SJCRH30 (cell line): ENCODE measurements at regions not wholly inside any gene's neighbourhood (a gene's known extent, or its start where the extent isn't known, plus 50 kb on each side); places are given as distances from the start of the nearest gene placed in this dataset.
A peak's percentile ranks its signal among the peaks of the same experiment; 100 is the strongest.

Source experiments
- DNase-seq, 2 experiments: peaks; one replicate each; pipeline ENCODE4 v3.0.0-alpha.2; 2015 to 2020
- H3K27ac ChIP-seq: fragments of 250-450 bp; sonication (Bioruptor Pico); 2 replicates; pipeline ENCODE4 v1.5.1; 2020; ENCODE audit warnings: mild to moderate bottlenecking, moderate library complexity
- H3K27me3 ChIP-seq: fragments of 250-450 bp; sonication (Bioruptor Pico); 2 replicates; pipeline ENCODE4 v1.5.1; 2020; ENCODE audit warnings: mild to moderate bottlenecking, moderate library complexity
- H3K36me3 ChIP-seq: fragments of 250-450 bp; sonication (Bioruptor Pico); 2 replicates; pipeline ENCODE4 v1.5.1; 2020; ENCODE audit warnings: mild to moderate bottlenecking, moderate library complexity
- H3K4me1 ChIP-seq: fragments of 250-450 bp; sonication (Bioruptor Pico); 2 replicates; pipeline ENCODE4 v1.5.1; 2020; ENCODE audit warnings: mild to moderate bottlenecking, moderate library complexity
- H3K4me3 ChIP-seq: fragments of 250-450 bp; sonication (Bioruptor Pico); 2 replicates; pipeline ENCODE4 v1.5.1; 2020; ENCODE audit warnings: mild to moderate bottlenecking, moderate library complexity
- H3K9me3 ChIP-seq: fragments of 250-450 bp; sonication (Bioruptor Pico); replicated peaks from 2 replicates; pipeline ENCODE4 v1.5.1; 2020; ENCODE audit warnings: mild to moderate bottlenecking, moderate library complexity

DNA sequence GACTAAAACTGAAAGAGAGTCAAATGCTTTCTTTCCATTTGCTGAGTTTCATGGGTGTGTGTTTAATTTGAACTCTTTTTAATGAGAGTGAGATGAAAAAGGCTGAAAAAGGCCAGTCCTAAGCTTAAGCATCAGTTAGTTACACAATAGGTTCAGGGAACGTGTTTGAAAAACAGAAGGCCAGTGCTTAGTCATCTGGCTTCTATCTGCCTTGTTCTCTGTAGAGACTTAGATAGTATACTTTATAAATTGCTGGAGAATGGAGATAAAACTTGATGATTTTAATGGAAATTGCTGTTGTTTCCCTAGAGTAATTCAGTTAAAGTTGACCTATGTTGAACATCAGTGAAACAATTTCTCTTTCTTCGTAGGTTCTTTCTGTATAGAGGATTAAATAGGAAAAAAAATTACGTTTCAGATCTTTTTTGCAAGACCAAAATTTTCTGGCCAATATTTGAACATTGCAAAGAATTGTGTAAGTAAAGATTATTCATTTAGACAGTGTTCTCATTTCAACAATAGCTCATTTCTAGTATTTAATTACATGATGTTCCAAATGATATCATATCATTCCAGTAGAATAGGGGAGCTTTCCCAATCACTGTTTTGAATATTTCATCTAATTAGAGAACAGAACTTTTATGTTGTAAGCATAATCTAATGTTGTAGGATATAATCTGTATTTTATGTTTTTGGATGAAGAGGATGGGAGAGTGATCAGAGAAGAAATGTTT, 1088.8 kb downstream of the ADGRL3 start:
- no peaks in the 10 kb centered on the region for H3K9me3 ChIP-seq
- DNase-seq: no peak
- H3K36me3 ChIP-seq: no peaks in the 10 kb centered on the region
- H3K27ac ChIP-seq: no peak overlapping the region
- H3K27me3 ChIP-seq: no peaks in the 10 kb centered on the region
- H3K4me3 ChIP-seq: no peak overlapping the region
- H3K4me1 ChIP-seq: no peaks in the 10 kb centered on the region

DNA sequence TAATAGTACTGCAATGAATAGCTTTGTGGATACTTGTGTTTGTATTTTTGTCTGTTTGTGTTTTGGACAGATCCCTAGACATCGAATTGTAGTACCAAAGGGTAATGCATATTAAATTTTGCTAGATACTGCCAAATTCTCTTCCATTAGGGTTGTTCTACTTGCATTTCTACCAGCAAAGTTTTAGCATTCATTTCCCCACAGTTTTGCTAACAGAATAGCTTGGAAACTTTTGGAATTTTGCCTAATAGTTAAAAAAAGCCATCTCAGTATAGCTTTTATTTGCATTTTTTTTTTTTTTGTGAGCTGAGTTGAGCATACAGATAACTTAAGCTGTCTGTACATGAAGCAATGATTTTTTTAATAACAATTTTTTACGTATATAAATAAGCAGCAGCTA, 1084.9 kb downstream of the ADGRL3 start:
- DNase-seq: no peak
- no peaks in the 10 kb centered on the region for H3K9me3 ChIP-seq
- H3K4me3 ChIP-seq: no peak overlapping the region
- H3K4me1 ChIP-seq: no peaks in the 10 kb centered on the region
- H3K36me3 ChIP-seq: no peaks in the 10 kb centered on the region
- no peaks in the 10 kb centered on the region for H3K27me3 ChIP-seq
- no peak overlapping the region for H3K27ac ChIP-seq

DNA sequence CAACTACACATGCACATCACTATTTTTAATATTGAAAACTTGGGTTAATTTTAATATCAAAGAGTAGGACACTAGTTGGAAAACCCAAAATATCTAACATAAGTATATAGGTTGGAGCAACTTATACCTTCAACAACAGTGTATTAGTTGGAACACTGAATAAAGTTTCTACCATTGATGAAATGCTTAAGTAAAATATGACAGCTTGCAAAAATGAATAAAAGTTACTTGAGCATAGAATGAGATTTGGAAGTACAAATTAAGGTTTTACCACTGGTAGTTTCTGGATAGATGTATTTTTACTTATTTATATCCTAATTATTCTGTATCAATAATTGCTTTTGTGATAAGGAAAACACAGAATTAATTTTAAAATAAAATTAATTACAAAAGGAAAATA, 1079.6 kb downstream of the ADGRL3 start:
- Histone ChIP-seq H3K27me3 (no peaks in the 10 kb centered on the region), H3K4me1 (peaks cover 8% of the 10 kb centered on the region; the same call in 1 of the 2 replicates), H3K27ac (no peak overlapping the region), H3K36me3 (no peaks in the 10 kb centered on the region), H3K9me3 (no peaks in the 10 kb centered on the region), H3K4me3 (no peak overlapping the region)
- DNase-seq: no peak

DNA sequence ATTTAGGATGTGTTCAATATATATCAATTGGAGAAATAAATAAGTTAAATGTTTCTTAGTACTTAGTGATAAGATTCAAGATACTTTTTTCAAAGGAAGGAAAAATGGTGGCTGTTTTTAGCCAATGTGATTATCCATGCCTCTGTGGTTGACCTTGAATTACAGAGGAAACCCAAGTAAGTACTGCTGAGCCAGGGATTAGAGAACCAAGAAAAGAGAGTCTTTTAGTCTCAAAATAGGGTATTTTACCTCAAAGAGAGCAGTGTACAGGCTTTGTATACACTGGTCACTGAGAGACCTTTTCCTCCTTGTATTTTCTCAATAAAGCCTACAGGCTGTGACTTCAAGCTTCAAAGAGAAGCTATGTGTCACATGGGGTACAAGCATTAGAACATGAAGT, 1075.3 kb downstream of the ADGRL3 start:
- peak in 1 of 2 experiments; percentile 52 for DNase-seq

DNA sequence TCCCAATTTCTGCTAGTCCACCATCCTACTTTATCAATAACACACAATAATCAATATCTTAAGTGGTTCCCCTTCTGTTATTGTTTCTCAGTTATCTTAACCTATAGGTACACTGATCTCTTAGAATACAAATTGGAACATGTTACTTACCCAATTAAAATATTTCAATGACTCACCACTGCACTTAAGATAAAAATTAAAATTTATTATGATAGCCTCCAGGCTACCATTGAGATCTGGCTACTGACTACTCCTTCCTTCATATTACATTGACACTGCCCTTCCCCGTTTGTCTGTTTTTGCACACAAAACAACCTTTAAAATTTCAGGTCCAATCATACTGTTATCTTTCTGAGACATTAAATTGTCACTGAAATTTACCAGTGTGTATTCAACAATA, 1074.7 kb downstream of the ADGRL3 start:
- Histone ChIP-seq H3K36me3 (no peaks in the 10 kb centered on the region), H3K4me3 (no peak overlapping the region), H3K27ac (no peak overlapping the region), H3K27me3 (no peaks in the 10 kb centered on the region), H3K4me1 (peaks cover 8% of the 10 kb centered on the region; the same call in 1 of the 2 replicates), H3K9me3 (no peaks in the 10 kb centered on the region)
- no peak for DNase-seq

More for the DNA sequence above, 1075.3 kb downstream of the ADGRL3 start:
- Histone ChIP-seq H3K9me3 (no peaks in the 10 kb centered on the region), H3K27me3 (no peaks in the 10 kb centered on the region), H3K4me3 (no peak overlapping the region), H3K27ac (no peak overlapping the region), H3K36me3 (no peaks in the 10 kb centered on the region), H3K4me1 (peaks cover 8% of the 10 kb centered on the region; the same call in 1 of the 2 replicates)

DNA sequence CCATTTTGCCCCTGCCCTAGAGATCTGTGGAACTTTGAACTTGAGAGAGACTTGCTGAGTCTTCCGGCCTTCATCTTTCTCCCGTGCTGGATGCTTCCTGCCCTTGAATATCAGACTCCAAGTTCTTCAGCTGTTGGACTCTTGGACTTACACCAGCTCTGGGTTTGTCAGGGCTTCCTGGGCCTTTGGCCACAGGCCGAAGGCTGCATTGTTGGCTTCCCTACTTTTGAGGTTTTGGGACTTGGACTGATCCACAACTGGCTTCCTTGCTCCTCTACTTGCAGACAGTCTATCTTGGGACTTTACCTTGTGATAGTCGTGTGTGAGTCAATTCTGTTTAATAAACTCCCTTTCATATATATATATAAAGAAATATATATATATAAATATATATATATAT, 1071.0 kb downstream of the ADGRL3 start:
- Histone ChIP-seq H3K36me3 (no peaks in the 10 kb centered on the region), H3K4me1 (peaks cover 8% of the 10 kb centered on the region; the same call in 1 of the 2 replicates), H3K9me3 (no peaks in the 10 kb centered on the region), H3K27ac (no peak overlapping the region), H3K4me3 (no peak overlapping the region), H3K27me3 (no peaks in the 10 kb centered on the region)
- DNase-seq: no peak

DNA sequence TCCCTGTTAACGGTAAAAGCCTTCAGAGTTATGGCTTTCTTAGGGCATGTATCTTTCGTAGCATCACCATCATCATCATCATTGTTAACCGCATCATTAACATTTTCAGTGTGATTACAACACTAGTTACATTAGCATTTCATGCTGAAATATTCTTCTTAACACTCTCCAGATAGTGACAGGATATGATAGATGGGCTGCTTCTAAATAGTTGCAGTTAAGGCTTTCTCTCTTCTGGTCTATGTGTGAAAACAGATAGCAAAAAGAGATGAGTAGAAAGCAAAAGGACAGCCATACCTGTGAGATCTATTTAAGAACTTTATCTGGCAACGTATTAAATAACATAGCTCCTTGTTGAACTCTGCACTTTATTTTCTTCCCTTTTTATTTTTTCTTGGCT, 1069.8 kb downstream of the ADGRL3 start:
- no peaks in the 10 kb centered on the region for H3K4me1 ChIP-seq
- H3K9me3 ChIP-seq: no peaks in the 10 kb centered on the region
- H3K27me3 ChIP-seq: no peaks in the 10 kb centered on the region
- H3K27ac ChIP-seq: no peak overlapping the region
- DNase-seq: no peak
- no peak overlapping the region for H3K4me3 ChIP-seq
- H3K36me3 ChIP-seq: no peaks in the 10 kb centered on the region

DNA sequence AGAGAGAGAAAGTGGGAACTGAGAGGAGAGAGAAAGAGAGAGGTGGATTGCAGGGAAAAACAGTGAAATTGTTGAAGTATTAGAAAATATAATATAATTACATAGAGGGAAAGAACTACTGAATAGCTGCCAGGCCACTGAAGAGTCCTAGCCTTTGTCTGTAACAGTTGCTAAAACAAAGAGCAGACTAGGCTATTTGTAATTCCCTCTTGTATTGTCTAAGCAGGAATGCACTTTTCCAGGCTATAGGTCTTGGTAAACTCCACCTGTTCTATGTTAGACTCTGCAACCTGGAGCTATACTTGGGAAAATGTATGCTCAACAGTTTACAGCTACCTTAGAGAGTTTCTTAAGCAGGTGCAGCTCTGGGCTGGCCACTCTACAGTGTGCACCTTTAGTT, 1063.3 kb downstream of the ADGRL3 start:
- no peaks in the 10 kb centered on the region for H3K4me1 ChIP-seq
- no peaks in the 10 kb centered on the region; the same call in 1 of the 2 replicates for H3K27me3 ChIP-seq
- DNase-seq: no peak
- H3K36me3 ChIP-seq: no peaks in the 10 kb centered on the region
- H3K9me3 ChIP-seq: no peaks in the 10 kb centered on the region
- H3K4me3 ChIP-seq: no peak overlapping the region
- no peak overlapping the region for H3K27ac ChIP-seq

DNA sequence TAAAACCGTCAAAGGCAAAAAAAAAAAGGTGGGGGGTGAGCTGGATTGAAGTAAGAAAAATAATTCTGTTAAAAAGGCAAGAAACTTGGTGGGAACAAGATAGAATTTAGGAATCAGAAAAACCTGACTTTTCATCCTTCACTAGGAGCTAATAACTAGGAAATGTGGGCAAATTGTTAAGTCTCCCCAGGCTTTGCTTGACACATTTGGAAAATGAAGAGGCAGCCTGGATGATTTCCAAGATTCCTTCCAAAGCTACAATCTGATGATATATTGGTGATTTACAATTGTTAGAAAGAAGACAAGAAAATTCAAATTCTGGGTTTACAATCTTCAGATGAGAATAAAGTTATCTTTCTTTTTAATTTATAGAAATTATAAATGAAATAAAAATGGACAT, 1062.5 kb downstream of the ADGRL3 start:
- no peak for DNase-seq
- H3K36me3 ChIP-seq: no peaks in the 10 kb centered on the region
- no peak overlapping the region for H3K27ac ChIP-seq
- H3K4me1 ChIP-seq: no peaks in the 10 kb centered on the region
- no peaks in the 10 kb centered on the region; the same call in 1 of the 2 replicates for H3K27me3 ChIP-seq
- H3K4me3 ChIP-seq: no peak overlapping the region
- no peaks in the 10 kb centered on the region for H3K9me3 ChIP-seq

DNA sequence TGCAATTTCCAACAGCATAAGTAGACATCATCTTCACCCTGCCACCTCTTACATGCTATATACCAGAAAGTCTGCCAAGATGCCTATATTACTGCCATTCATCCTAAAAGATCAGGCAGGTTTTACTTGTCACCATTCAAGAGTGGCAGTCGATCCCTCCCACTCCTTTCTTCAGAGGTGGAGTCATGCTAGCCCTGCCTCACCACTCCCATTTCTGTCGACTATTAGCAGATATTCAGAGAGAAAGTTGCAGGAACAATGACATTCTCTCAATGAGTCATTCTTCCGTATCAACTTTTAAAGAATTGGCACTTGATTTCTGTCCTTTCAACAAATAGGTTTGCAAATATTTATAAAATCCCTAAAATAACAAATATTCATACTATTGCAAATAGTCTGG, 1060.1 kb downstream of the ADGRL3 start:
- no peaks in the 10 kb centered on the region; the same call in 1 of the 2 replicates for H3K27me3 ChIP-seq
- H3K9me3 ChIP-seq: no peaks in the 10 kb centered on the region
- no peak overlapping the region for H3K4me3 ChIP-seq
- DNase-seq: no peak
- H3K36me3 ChIP-seq: no peaks in the 10 kb centered on the region
- H3K27ac ChIP-seq: no peak overlapping the region
- no peaks in the 10 kb centered on the region for H3K4me1 ChIP-seq

DNA sequence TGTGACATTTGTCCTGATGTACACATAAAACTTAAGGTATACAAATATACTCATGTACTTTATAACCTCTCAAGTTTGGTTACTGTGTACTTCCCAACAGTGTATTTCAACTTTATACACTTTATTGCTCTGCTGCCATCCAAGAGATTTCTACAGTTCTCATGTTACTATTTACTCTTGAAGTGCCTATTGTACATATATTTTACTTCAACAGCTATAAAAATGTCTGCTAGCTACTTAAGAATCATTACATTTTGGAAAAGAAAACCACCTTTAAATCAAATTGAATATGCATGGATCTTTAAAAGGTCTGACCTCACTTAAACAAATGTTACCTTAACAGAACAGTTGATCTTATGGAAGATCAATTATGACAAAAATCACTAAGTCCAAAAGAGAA, 1056.4 kb downstream of the ADGRL3 start:
- H3K9me3 ChIP-seq: no peaks in the 10 kb centered on the region
- no peak overlapping the region for H3K27ac ChIP-seq
- H3K4me1 ChIP-seq: no peaks in the 10 kb centered on the region
- no peak for DNase-seq
- H3K27me3 ChIP-seq: no peaks in the 10 kb centered on the region
- no peak overlapping the region for H3K4me3 ChIP-seq
- no peaks in the 10 kb centered on the region for H3K36me3 ChIP-seq

DNA sequence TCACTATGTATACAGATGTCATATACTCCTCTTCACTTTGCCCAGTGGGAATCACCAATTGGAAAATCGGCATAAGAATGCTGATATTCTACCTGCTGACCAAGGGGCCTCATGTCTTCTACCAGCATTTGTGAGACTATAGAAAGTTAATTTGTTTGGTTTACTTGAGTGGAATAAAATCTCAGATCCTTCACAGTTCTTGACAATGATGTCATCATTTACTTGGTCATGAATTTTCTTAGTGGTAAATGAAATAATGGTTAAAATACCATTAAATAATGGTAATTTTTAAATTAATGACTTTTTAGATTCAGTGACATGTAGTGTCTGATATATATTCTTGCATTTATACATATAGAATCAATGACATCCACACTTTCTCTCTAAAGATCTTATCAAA, 1052.6 kb downstream of the ADGRL3 start:
- no peak for DNase-seq
- Histone ChIP-seq H3K36me3 (no peaks in the 10 kb centered on the region), H3K27me3 (no peaks in the 10 kb centered on the region), H3K4me3 (no peak overlapping the region), H3K9me3 (no peaks in the 10 kb centered on the region), H3K4me1 (no peaks in the 10 kb centered on the region), H3K27ac (no peak overlapping the region)

DNA sequence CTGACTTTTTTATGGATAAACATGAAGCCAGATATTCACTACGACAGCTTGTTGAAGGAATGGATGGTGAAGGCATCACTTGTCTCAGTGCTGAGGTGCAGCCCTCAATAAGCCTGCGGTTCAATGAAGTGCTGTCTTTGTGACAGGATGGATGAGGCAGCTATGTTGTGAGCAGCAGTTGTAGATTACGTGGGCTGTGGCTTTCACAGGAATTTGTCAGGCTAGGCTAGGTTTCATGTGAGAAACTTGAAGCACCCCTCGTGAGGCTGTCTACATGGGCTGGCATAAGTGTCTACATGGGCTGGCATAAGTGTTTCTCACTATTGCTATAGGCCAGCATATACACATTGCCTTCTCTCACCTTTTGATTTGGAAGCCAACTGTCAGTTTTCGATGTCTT, 1050.0 kb downstream of the ADGRL3 start:
- no peaks in the 10 kb centered on the region for H3K9me3 ChIP-seq
- H3K4me1 ChIP-seq: no peaks in the 10 kb centered on the region
- H3K27ac ChIP-seq: no peak overlapping the region
- no peak overlapping the region for H3K4me3 ChIP-seq
- peak; percentile 14 to 47 for DNase-seq
- H3K27me3 ChIP-seq: no peaks in the 10 kb centered on the region
- no peaks in the 10 kb centered on the region for H3K36me3 ChIP-seq

DNA sequence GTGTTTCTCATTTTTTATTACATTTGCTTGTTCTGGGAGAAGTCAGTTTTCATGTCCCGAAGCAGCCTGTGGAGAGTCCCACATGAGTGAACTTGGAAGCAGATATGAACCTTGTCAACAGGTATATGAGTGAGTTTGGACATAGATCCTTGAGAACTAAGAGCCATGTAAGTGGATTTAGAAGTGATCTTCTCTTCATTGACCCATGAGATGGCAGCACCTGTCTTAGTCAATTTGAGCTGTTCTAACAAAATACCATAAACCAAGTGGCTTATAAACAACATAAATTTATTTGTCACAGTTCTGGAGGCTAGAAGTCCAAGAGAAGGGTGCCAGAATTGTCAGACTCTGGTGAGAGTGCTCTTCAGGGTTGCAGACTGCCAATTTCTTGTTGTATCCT, 1043.8 kb downstream of the ADGRL3 start:
- Histone ChIP-seq H3K27me3 (no peaks in the 10 kb centered on the region), H3K9me3 (no peaks in the 10 kb centered on the region), H3K27ac (no peak overlapping the region), H3K36me3 (no peaks in the 10 kb centered on the region), H3K4me3 (no peak overlapping the region), H3K4me1 (0 out of 2 replicates have a peak, but pooled peaks cover 7% of the 10 kb centered on the region)
- peak in 1 of 2 experiments; percentile 35 for DNase-seq

DNA sequence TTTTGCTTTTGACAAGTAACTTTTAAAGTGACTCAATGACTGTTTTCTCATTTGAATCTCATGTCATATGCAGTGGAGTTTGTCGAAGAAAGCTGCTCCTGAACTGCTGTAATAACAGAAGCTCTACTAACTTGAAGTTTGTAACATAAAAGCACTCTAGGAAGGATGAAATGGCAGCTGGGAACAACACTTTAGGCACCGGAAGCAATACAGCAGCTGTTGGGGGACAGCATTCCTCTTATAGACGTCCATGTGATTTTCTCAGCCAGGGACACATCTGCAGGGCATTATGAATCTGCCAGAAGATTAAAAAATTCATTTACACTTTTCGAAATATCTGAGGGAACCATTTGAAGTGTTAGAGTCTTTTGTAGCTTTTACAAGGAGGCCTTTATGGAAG, 1035.8 kb downstream of the ADGRL3 start:
- H3K36me3 ChIP-seq: no peaks in the 10 kb centered on the region
- H3K4me3 ChIP-seq: no peak overlapping the region
- H3K9me3 ChIP-seq: no peaks in the 10 kb centered on the region
- H3K27ac ChIP-seq: peak overlapping the region; percentile 42
- DNase-seq: peak; percentile 49 to 78
- H3K4me1 ChIP-seq: peaks cover 15% of the 10 kb centered on the region
- no peaks in the 10 kb centered on the region for H3K27me3 ChIP-seq

DNA sequence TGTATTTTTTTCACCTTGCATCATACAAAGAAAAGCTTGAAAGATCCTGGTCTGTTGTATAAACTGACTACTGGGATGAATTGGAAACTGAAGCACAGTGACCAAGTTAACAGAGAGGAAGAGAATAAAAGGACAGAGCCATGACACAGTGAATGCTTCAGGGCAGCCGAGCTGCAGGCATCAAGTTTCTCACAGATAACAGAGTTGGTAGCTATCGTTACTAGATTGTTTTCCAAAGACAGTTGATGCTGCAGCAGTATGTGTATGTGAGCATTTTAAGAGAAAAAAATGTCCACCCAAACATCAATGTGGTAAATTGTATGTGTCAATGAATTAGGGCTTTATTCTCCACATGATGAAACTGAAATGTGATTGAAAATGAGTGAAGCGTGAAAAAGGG, 1032.7 kb downstream of the ADGRL3 start:
- no peaks in the 10 kb centered on the region for H3K27me3 ChIP-seq
- no peak overlapping the region for H3K27ac ChIP-seq
- H3K4me1 ChIP-seq: peaks cover 15% of the 10 kb centered on the region
- peak in 1 of 2 experiments; percentile 30 for DNase-seq
- no peaks in the 10 kb centered on the region for H3K36me3 ChIP-seq
- no peaks in the 10 kb centered on the region for H3K9me3 ChIP-seq
- H3K4me3 ChIP-seq: no peak overlapping the region
